HEK293 (cell line): ENCODE measurements at regions not wholly inside any gene's neighbourhood (a gene's known extent, or its start where the extent isn't known, plus 50 kb on each side); places are given as distances from the start of the nearest gene placed in this dataset.

Experiments
- BCL11A ChIP-seq: fragments of 450-650 bp; formaldehyde crosslinking; IDR thresholded peaks from 2 replicates; pipeline ENCODE4 v1.5.1; 2016; ENCODE audit warnings: low read depth, missing biosample characterization, missing genetic modification characterization
- CTCF ChIP-seq: fragments of 450-650 bp; formaldehyde crosslinking; IDR thresholded peaks from 2 replicates; pipeline ENCODE4 v1.5.1; 2016; ENCODE audit warnings: missing biosample characterization, missing genetic modification characterization
- KLF9 ChIP-seq: fragments of 450-650 bp; formaldehyde crosslinking; IDR thresholded peaks from 2 replicates; pipeline ENCODE4 v1.5.1; 2016; ENCODE audit warnings: missing biosample characterization, missing genetic modification characterization, low read depth
- REST ChIP-seq: fragments of 450-650 bp; formaldehyde crosslinking; IDR thresholded peaks from 2 replicates; pipeline ENCODE4 v1.5.1; 2016; ENCODE audit warnings: missing biosample characterization, missing genetic modification characterization
- ZBTB20 ChIP-seq: fragments of 450-650 bp; formaldehyde crosslinking; IDR thresholded peaks from 2 replicates; pipeline ENCODE4 v1.5.1; 2016; ENCODE audit warnings: missing biosample characterization, missing genetic modification characterization
- ZFHX2 ChIP-seq: fragments of 450-650 bp; formaldehyde crosslinking; conservative IDR thresholded peaks from 2 replicates; pipeline ENCODE4 v1.5.1; 2016; ENCODE audit warnings: missing biosample characterization, missing genetic modification characterization
- ZNF24 ChIP-seq: fragments of 450-650 bp; formaldehyde crosslinking; IDR thresholded peaks from 2 replicates; pipeline ENCODE4 v1.5.1; 2016; ENCODE audit warnings: missing biosample characterization, missing genetic modification characterization
- ZNF248 ChIP-seq: fragments of 450-650 bp; formaldehyde crosslinking; IDR thresholded peaks from 2 replicates; pipeline ENCODE4 v1.5.1; 2017; ENCODE audit warnings: missing biosample characterization, missing genetic modification characterization
- ZNF274 ChIP-seq, 2 experiments: fragments of 200-500 bp in 1 of 2; fragments of 450-650 bp in 1 of 2; sonication (Bioruptor generic) in 1 of 2; formaldehyde crosslinking in 1 of 2; IDR thresholded peaks; 2 replicates each; pipeline versions ENCODE4 v1.5.1 to v1.6.1; 2014 to 2016; ENCODE audit warnings: borderline replicate concordance in 1 of 2, inconsistent platforms in 1 of 2, low read length in 1 of 2, missing biosample characterization in 1 of 2, missing genetic modification characterization in 1 of 2
- ZNF416 ChIP-seq: fragments of 450-650 bp; formaldehyde crosslinking; IDR thresholded peaks from 2 replicates; pipeline ENCODE4 v1.5.1; 2016; ENCODE audit warnings: missing biosample characterization, missing genetic modification characterization
- ZNF501 ChIP-seq: fragments of 450-650 bp; formaldehyde crosslinking; IDR thresholded peaks from 2 replicates; pipeline ENCODE4 v1.5.1; 2016; ENCODE audit warnings: missing biosample characterization, missing genetic modification characterization
- ZNF530 ChIP-seq: fragments of 450-650 bp; formaldehyde crosslinking; IDR thresholded peaks from 2 replicates; pipeline ENCODE4 v1.5.1; 2016; ENCODE audit warnings: low read depth, missing biosample characterization, missing genetic modification characterization
- ZNF639 ChIP-seq: fragments of 450-650 bp; formaldehyde crosslinking; IDR thresholded peaks from 2 replicates; pipeline ENCODE4 v1.5.1; 2016; ENCODE audit warnings: missing biosample characterization, missing genetic modification characterization
- ZNF777 ChIP-seq: fragments of 450-650 bp; formaldehyde crosslinking; IDR thresholded peaks from 2 replicates; pipeline ENCODE4 v1.5.1; 2017; ENCODE audit warnings: missing biosample characterization, missing genetic modification characterization, borderline replicate concordance

- TF ChIP-seq ZFHX2 (tag by site-specific recombination) (no peak), REST (tag by site-specific recombination) (no peak), ZNF274 (IDR thresholded peaks at IDR 0.05; ENCODE audit: low read length) (no peak), ZNF274 (tag by site-specific recombination; IDR thresholded peaks at IDR 0.05; ENCODE audit: borderline replicate concordance) (no peak), CTCF (no peak), ZNF777 (tag by site-specific recombination) (no peak), ZBTB20 (tag by site-specific recombination) (no peak), ZNF501 (tag by site-specific recombination) (no peak), ZNF416 (tag by site-specific recombination) (no peak), ZNF639 (tag by site-specific recombination) (no peak), KLF9 (tag by site-specific recombination) (no peak), ZNF530 (tag by site-specific recombination) (no peak), ZNF248 (tag by site-specific recombination) (no peak), BCL11A (tag by site-specific recombination) (no peak), ZNF24 (no peak)
These were observed 427.4 kb downstream of the SH2D4B start for GRCh38 chr10:80964955-80965614.
